ENCODE measurements at regions not wholly inside any gene's neighbourhood (a gene's known extent, or its start where the extent isn't known, plus 50 kb on each side); places are given as distances from the start of the nearest gene placed in this dataset.

- TF ChIP-seq EZH2 (IDR thresholded peaks at IDR 0.05; ENCODE audit: low read length, unreplicated experiment) = no peak
- TF ChIP-seq CTCF (conservative IDR thresholded peaks at IDR 0.05; ENCODE audit: low read depth, low read length) = no peak
Measured at GRCh38 chr18:37869051-37869450, 303.5 kb upstream of the CELF4 start.
